Upper lobe of right lung (tissue), 1 donor: ENCODE measurements at regions not wholly inside any gene's neighbourhood (a gene's known extent, or its start where the extent isn't known, plus 50 kb on each side); places are given as distances from the start of the nearest gene placed in this dataset.

Experiments
- ATAC-seq: fragments of 200-7000 bp; cut with Tn5 transposase; one replicate; pipeline ENCODE4 v1.9.1; 2020; ENCODE audit warnings: mild to moderate bottlenecking, moderate library complexity
- DNase-seq: peaks from one replicate; pipeline ENCODE4 v3.0.0-alpha.2; 2020
- H3K27ac ChIP-seq: fragments of 200-600 bp; one replicate; pipeline ENCODE4 v1.8.0; 2022
- H3K27me3 ChIP-seq: fragments of 200-600 bp; one replicate; pipeline ENCODE4 v1.8.0; 2022; ENCODE audit warnings: mild to moderate bottlenecking
- H3K36me3 ChIP-seq: fragments of 200-600 bp; one replicate; pipeline ENCODE4 v1.8.0; 2022
- H3K4me1 ChIP-seq: fragments of 200-600 bp; one replicate; pipeline ENCODE4 v1.8.0; 2022
- H3K4me3 ChIP-seq: fragments of 200-600 bp; one replicate; pipeline ENCODE4 v1.8.0; 2022; ENCODE audit warnings: mild to moderate bottlenecking
- H3K9me3 ChIP-seq: fragments of 200-600 bp; one replicate; pipeline ENCODE4 v1.8.0; 2022
- intact Hi-C: fragments of 100-400 bp; cut with DNase I; formaldehyde crosslinking; loops from one replicate; pipeline ENCODE4 v1.11.0; 2022
- TF ChIP-seq, protein P1 (sequence below): fragments of 200-600 bp; IDR thresholded peaks from one replicate; pipeline ENCODE4 v1.8.0; 2022; ENCODE audit warnings: antibody characterized with exemption
- donor health status: DM: no; HTN: yes; CAD: no; lungs with severe emphysema.

DNA sequence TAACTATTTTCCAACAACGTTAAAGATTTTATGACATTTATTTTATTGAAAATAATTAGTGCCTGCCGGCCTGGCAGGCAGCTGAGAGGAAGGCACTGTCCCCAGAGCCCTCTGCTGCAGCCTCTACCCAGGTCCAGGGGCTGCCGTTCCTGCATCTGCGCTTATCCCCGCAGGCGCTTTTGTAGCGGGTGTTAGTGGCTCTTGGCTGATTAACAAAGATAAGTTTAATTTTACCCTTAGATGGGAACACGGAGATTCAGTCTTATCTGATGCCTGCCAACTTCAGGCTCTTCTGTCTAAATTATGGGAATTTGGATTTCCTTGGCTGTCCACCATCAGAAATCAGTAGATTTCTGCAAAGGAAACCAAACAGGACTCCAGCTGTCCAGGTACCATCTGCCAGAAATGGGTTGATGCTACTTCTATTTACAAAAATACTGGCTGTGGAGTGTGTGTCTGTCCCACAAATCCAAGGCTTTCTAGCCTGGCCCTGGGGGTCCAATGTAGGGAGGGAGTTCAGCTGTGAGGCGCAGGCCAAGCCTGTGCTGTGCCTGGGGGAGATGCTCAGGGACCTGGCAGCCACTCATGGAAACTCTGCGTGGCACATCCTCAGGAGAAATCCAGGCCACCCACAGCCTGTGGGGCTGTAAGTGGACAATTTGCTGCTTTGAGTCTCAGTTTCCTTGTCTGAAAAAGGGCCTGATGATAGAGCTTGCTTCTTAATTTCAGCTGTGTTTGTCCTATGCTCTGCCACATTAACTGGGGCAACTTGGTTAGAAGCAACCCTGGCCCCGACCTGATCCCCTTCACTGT lies 62.0 kb upstream of the IGFBP3 start:
- TF ChIP-seq, protein P1, sequence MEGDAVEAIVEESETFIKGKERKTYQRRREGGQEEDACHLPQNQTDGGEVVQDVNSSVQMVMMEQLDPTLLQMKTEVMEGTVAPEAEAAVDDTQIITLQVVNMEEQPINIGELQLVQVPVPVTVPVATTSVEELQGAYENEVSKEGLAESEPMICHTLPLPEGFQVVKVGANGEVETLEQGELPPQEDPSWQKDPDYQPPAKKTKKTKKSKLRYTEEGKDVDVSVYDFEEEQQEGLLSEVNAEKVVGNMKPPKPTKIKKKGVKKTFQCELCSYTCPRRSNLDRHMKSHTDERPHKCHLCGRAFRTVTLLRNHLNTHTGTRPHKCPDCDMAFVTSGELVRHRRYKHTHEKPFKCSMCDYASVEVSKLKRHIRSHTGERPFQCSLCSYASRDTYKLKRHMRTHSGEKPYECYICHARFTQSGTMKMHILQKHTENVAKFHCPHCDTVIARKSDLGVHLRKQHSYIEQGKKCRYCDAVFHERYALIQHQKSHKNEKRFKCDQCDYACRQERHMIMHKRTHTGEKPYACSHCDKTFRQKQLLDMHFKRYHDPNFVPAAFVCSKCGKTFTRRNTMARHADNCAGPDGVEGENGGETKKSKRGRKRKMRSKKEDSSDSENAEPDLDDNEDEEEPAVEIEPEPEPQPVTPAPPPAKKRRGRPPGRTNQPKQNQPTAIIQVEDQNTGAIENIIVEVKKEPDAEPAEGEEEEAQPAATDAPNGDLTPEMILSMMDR, result no peak
- intact Hi-C loops, result no loop called here
- Histone ChIP-seq H3K36me3 (no peaks in the 10 kb centered on the region), H3K4me1 (peaks cover 8% of the 10 kb centered on the region), H3K4me3 (no peak overlapping the region), H3K9me3 (no peaks in the 10 kb centered on the region), H3K27ac (no peak overlapping the region), H3K27me3 (no peaks in the 10 kb centered on the region)
- ATAC-seq, result no peak
- DNase-seq, result no peak

DNA sequence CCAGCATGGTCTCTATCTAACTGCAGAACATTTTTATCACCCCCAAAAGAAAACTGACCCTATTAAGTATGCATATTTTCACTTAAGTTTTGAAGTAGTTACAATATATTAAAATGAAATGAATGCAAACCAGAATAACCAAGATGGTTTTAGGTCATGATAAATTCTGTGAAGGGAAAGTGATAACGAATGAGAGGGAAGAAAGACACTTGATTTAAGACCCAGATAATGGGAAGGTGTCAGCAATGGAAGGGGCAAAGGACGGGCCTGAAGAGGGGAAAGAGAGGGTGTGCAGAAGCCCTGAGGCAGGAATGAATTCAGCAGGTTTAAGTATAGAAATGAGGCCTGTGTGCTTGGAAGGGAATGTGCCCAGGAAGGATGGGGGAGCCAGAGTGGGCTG lies 61.1 kb upstream of the IGFBP3 start:
- TF ChIP-seq, protein P1, result no peak
- intact Hi-C loops, result no loop called here

DNA sequence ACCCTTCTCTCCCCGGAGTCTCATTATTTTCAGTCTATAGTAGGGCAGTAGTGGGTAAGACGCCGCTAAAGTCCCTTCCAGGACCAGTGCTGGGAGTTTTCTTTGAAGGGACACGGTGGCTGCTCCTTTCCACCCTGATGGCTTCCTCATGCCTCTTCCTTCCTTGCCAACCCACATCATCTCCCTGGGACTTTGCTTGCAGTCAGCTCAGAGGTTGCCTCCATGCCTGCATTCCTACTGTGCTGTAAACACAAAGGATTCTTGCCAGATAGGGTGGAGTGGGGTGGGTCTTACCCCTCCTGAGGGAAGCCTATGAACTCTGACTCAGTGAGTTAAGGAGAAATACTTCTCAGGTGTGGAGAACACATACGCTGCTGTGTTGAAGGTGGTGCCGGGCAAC lies 59.9 kb upstream of the IGFBP3 start:
- Histone ChIP-seq H3K4me1 (peaks cover 13% of the 10 kb centered on the region), H3K27ac (no peak overlapping the region), H3K27me3 (no peaks in the 10 kb centered on the region), H3K9me3 (no peaks in the 10 kb centered on the region), H3K4me3 (no peak overlapping the region), H3K36me3 (no peaks in the 10 kb centered on the region)
- DNase-seq, result no peak
- no peak for ATAC-seq
- intact Hi-C loops, result no loop called here
- TF ChIP-seq, protein P1, result no peak

More for the DNA sequence above, 61.1 kb upstream of the IGFBP3 start:
- Histone ChIP-seq H3K4me1 (peaks cover 13% of the 10 kb centered on the region), H3K4me3 (no peak overlapping the region), H3K9me3 (no peaks in the 10 kb centered on the region), H3K36me3 (no peaks in the 10 kb centered on the region), H3K27me3 (no peaks in the 10 kb centered on the region), H3K27ac (no peak overlapping the region)
- ATAC-seq, result no peak
- no peak for DNase-seq

DNA sequence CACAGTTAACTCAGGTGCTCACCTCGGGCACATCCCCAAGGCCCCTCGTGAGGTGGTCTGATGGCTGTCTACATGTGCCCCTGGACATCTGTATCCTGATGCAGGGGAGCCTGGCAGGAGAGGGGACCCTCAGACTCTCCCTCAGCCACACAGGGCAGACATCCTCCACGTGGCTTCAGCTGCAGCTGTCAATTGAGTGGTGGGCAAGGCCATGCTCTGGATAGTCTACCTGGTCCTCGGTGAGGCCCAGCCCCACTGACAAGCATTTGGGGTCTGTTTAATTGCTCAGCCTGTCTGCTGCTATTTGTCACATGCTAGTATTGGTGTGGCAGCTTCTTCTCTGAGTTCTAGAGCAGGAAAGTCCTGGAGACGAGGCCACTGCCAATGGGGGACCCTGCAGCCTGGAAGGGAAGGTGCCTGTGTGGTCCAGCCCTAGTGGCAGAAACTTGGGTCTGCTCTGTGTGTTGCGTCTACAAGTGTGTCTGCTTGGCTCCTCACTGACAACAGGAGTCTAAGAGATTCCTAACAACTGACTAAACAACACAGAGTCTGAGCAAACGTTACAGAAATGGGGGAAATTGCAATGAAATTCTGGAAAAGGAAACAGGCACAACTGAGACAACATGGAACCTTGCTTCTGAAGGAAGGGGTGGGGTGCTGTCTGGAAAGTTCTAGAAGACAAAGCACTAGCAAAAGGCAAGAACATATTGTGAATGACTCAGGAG lies 59.3 kb upstream of the IGFBP3 start:
- Histone ChIP-seq H3K4me1 (peaks cover 13% of the 10 kb centered on the region), H3K4me3 (no peak overlapping the region), H3K9me3 (no peaks in the 10 kb centered on the region), H3K27ac (no peak overlapping the region), H3K36me3 (no peaks in the 10 kb centered on the region), H3K27me3 (no peaks in the 10 kb centered on the region)
- ATAC-seq (no peak), DNase-seq (no peak)
- intact Hi-C loops, result no loop called here
- TF ChIP-seq, protein P1, result no peak

DNA sequence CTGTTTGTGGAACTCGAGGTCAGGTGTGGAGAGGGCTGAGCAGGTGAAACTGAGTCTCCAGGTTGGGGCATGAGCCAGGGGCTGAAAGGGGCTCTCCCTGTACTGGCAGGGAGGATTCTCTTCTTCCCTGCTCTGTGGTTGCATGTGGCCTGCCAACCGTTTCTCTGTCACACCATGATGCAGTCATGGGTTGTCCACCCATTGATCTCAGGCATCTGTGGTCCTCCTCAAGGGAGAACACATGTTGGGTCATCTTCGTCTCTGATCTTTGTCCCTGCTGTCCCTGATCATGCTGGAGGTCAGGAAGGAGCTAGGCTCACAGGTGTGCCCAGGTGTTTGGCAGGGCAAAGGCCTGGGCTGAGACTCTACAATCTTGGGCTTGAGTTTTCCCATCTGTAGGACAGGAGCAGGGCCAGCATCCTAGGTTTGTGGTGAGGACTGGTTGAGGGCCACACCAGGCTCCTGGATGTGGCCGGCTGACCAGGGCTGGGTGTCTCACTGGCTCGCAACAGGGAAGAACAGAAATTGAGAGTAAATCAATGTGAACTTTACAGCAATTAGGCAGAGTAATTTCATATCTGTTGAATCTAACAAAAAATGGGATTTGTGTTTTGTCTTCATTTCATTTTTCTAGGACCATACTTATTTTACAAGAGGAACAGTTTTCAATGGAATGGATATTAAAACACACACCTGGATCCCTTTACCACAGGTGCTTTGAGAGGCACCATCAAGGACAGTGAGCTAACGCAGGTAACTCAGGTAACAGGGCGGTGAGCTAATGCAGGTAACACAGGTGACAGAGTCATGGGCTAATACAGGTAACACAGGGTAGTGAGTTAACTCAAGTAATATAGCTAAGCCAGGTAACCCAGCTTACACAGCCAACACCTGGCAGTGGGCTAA lies 58.5 kb upstream of the IGFBP3 start:
- no peaks in the 10 kb centered on the region for H3K9me3 ChIP-seq
- no peaks in the 10 kb centered on the region for H3K36me3 ChIP-seq
- intact Hi-C loops, result no loop called here
- TF ChIP-seq, protein P1, result no peak
- DNase-seq, result no peak
- no peak overlapping the region for H3K4me3 ChIP-seq
- no peaks in the 10 kb centered on the region for H3K27me3 ChIP-seq
- ATAC-seq, result no peak
- peaks cover 13% of the 10 kb centered on the region for H3K4me1 ChIP-seq
- H3K27ac ChIP-seq, result no peak overlapping the region
